AG04449 (cell line): ENCODE measurements at regions not wholly inside any gene's neighbourhood (a gene's known extent, or its start where the extent isn't known, plus 50 kb on each side); places are given as distances from the start of the nearest gene placed in this dataset.

Source experiments
- CTCF ChIA-PET: fragments of 350-600 bp; formaldehyde crosslinking; extraction: SDS; loops from one replicate; lab custom pipeline; 2021; ENCODE audit warnings: antibody characterized with exemption; lab: Yijun Ruan, JAX
- POLR2A ChIA-PET: fragments of 400-600, 350-600 bp; formaldehyde crosslinking; extraction: SDS; loops from one replicate; lab custom pipeline; 2020; ENCODE audit warnings: antibody characterized with exemption, inconsistent platforms; lab: Yijun Ruan, JAX
- DNase-seq: peaks from one replicate; pipeline ENCODE4 v3.0.0-alpha.2; 2010; ENCODE audit warnings: low read depth, low spot score
- H3K4me3 ChIP-seq: 2 replicates; pipeline ENCODE4 v1.5.1; 2011; ENCODE audit warnings: low read depth, mild to moderate bottlenecking, control low read depth, low read length
- CTCF ChIP-seq: IDR thresholded peaks from one replicate; pipeline ENCODE4 v1.5.1; 2011; ENCODE audit warnings: mild to moderate bottlenecking, moderate library complexity, low read length, control low read depth, inconsistent platforms; ENCODE audit not compliant: insufficient read depth; ENCODE audit errors: missing control alignments

DNA sequence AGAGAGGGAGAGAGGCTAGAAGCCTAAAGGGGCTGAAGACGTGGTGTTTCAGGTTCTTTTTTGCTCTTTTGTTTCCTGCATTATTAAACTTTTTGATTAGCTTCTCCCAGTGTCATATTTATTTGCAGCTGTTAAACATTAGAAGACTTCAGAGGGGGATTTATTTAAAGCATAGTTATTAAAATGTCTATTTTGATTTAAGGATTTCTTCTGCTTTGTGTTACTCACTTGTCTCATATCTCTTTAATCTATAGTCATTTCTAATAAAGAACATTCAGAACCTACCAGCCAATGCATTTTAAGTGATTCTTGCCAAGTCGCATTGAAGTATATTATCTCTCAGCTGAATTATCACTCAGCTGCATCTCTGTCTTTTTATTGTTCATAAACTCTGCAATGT, 152.0 kb upstream of the DYRK2 start:
- no peak overlapping the region for H3K4me3 ChIP-seq
- no peak for TF ChIP-seq CTCF
- DNase-seq = no peak
- CTCF ChIA-PET = no interaction called here
- POLR2A ChIA-PET = no interaction called here

- DNase-seq = no peak
- ChIA-PET POLR2A (no interaction called here), CTCF (no interaction called here)
- no peak for TF ChIP-seq CTCF
- no peak overlapping the region for H3K4me3 ChIP-seq
Measured at GRCh38 chr12:67498991-67499390, 149.6 kb upstream of the DYRK2 start.

GRCh38 chr12:67501362-67501761, 147.2 kb upstream of the DYRK2 start:
- DNase-seq = no peak
- no peak overlapping the region for H3K4me3 ChIP-seq
- TF ChIP-seq CTCF = no peak
- ChIA-PET CTCF (interaction anchor here (1.5 kb wide), 1 partner anchor 8 kb away, joined by 3 read pairs; no protein-coding TSS in a partner anchor), POLR2A (no interaction called here)

DNA sequence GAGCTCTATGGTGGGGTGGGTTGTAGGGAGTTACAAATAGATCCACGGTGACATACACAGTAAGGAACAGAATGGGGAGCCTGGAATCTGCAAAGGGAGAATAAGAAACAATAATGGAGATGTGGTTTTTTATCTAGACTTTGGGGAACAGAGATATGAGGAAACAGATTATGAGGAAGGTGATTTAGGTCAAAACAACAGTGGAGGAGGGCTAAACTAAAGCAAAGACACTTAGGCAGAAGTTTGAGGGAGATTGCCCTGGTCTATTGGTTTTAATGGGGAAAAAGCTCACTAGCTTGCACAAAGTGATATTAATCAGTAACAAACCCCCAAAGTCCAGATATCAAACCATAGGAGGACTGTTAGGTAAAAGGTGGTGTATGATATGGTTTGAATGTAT, 144.5 kb upstream of the DYRK2 start:
- ChIA-PET POLR2A (no interaction called here), CTCF (no interaction called here)
- H3K4me3 ChIP-seq = no peak overlapping the region
- no peak for TF ChIP-seq CTCF
- no peak for DNase-seq

GRCh38 chr12:67506739-67507138, 141.8 kb upstream of the DYRK2 start:
- ChIA-PET POLR2A (no interaction called here), CTCF (interaction anchor here (1.5 kb wide), 1 partner anchor 75 kb away, joined by 3 read pairs; no protein-coding TSS in a partner anchor)
- DNase-seq = no peak

GRCh38 chr12:67508830-67509229, 139.7 kb upstream of the DYRK2 start:
- ChIA-PET POLR2A (no interaction called here), CTCF (no interaction called here)
- no peak for DNase-seq
- no peak for TF ChIP-seq CTCF
- H3K4me3 ChIP-seq = no peak overlapping the region

More at GRCh38 chr12:67506739-67507138, 141.8 kb upstream of the DYRK2 start:
- no peak for TF ChIP-seq CTCF
- H3K4me3 ChIP-seq = no peak overlapping the region
